Keratinocyte (primary cell): ENCODE measurements at regions not wholly inside any gene's neighbourhood (a gene's known extent, or its start where the extent isn't known, plus 50 kb on each side); places are given as distances from the start of the nearest gene placed in this dataset.

Source experiments
- DNase-seq: peaks from one replicate; pipeline ENCODE4 v3.0.0-alpha.2; 2011; ENCODE audit warnings: low read depth, missing footprints, low spot score
- FAIRE-seq: peaks from 2 replicates; lab custom pipeline; 2011; peaks lifted over from hg19 to GRCh38; lab: Jason Lieb, UNC
- H2AFZ ChIP-seq: 2 replicates; pipeline ENCODE4 v1.6.0; 2012; ENCODE audit warnings: low read length, control low read depth, inconsistent platforms; ENCODE audit not compliant: control insufficient read depth
- H3K27ac ChIP-seq: 2 replicates; pipeline ENCODE4 v1.5.1; 2011; ENCODE audit warnings: low read length; ENCODE audit not compliant: control insufficient read depth, insufficient read depth
- H3K27me3 ChIP-seq: 3 replicates; pipeline ENCODE4 v1.6.0; 2011; ENCODE audit warnings: low read length; ENCODE audit not compliant: control insufficient read depth, insufficient read depth; ENCODE audit errors: extremely low read depth
- H3K36me3 ChIP-seq, 2 experiments: 2 replicates in 1 of 2; 3 replicates in 1 of 2; pipeline ENCODE4 v1.5.1; 2011; ENCODE audit warnings: low read length in 2 of 2, mild to moderate bottlenecking in 1 of 2; ENCODE audit not compliant: control insufficient read depth in 2 of 2, insufficient read depth in 2 of 2; ENCODE audit errors: extremely low read depth in 1 of 2
- H3K4me1 ChIP-seq: 3 replicates; pipeline ENCODE4 v1.5.1; 2011; ENCODE audit warnings: low read length; ENCODE audit not compliant: control insufficient read depth, insufficient read depth; ENCODE audit errors: extremely low read depth
- H3K4me2 ChIP-seq: 3 replicates; pipeline ENCODE4 v1.6.0; 2011; ENCODE audit warnings: low read depth, low read length; ENCODE audit not compliant: control insufficient read depth, insufficient read depth; ENCODE audit errors: extremely low read depth
- H3K4me3 ChIP-seq, 3 experiments: fragments of 200-600 bp in 1 of 3; sonication (generic) in 1 of 3; 2 replicates in 2 of 3; 3 replicates in 1 of 3; pipeline ENCODE4 v1.5.1; 2011 to 2016; ENCODE audit warnings: low read length in 3 of 3, mild to moderate bottlenecking in 3 of 3, control low read depth in 2 of 3, inconsistent platforms in 1 of 3, low read depth in 1 of 3, mixed read lengths in 1 of 3, mixed run types in 1 of 3, moderate library complexity in 1 of 3; ENCODE audit not compliant: control insufficient read depth in 2 of 3, insufficient read depth in 2 of 3; ENCODE audit errors: extremely low read depth in 1 of 3
- H3K79me2 ChIP-seq: 2 replicates; pipeline ENCODE4 v1.6.0; 2012; ENCODE audit warnings: low read length; ENCODE audit not compliant: control insufficient read depth, insufficient read depth
- H3K9ac ChIP-seq: 3 replicates; pipeline ENCODE4 v1.6.0; 2011; ENCODE audit warnings: low read length; ENCODE audit not compliant: control insufficient read depth, insufficient read depth; ENCODE audit errors: extremely low read depth
- H3K9me1 ChIP-seq: 3 replicates; pipeline ENCODE4 v1.6.0; 2011; ENCODE audit warnings: low read length; ENCODE audit not compliant: control insufficient read depth, insufficient read depth; ENCODE audit errors: extremely low read depth
- H3K9me3 ChIP-seq: 2 replicates; pipeline ENCODE4 v1.5.1; 2012; ENCODE audit warnings: low read depth, low read length; ENCODE audit not compliant: control insufficient read depth
- H4K20me1 ChIP-seq: 3 replicates; pipeline ENCODE4 v1.6.0; 2011; ENCODE audit warnings: low read length; ENCODE audit not compliant: control insufficient read depth, insufficient read depth; ENCODE audit errors: extremely low read depth
- EZH2 ChIP-seq: IDR thresholded peaks from one replicate; pipeline ENCODE4 v1.6.1; 2012; ENCODE audit warnings: inconsistent platforms, mild to moderate bottlenecking, low read length, moderate library complexity
- dilution Hi-C: fragments of 300-500 bp; cut with MboI; formaldehyde crosslinking; loops from one replicate; pipeline ENCODE4 v1.7.0; 2020; ENCODE audit warnings: low sequenced_read_pairs; ENCODE audit not compliant: extremely low pct_ligation_motif_present
- TF ChIP-seq, protein P1 (sequence below), 3 experiments: IDR thresholded peaks in 1 of 3; conservative IDR thresholded peaks in 1 of 3; optimal IDR thresholded peaks in 1 of 3; 2 replicates in 2 of 3; 3 replicates in 1 of 3; pipeline versions ENCODE3 to v1.5.1; 2011; ENCODE audit warnings: low read length in 3 of 3, mild to moderate bottlenecking in 3 of 3, moderate library complexity in 2 of 3, control low read depth in 1 of 3, inconsistent platforms in 1 of 3; ENCODE audit not compliant: insufficient read depth in 2 of 3; ENCODE audit errors: extremely low read depth in 1 of 3

DNA sequence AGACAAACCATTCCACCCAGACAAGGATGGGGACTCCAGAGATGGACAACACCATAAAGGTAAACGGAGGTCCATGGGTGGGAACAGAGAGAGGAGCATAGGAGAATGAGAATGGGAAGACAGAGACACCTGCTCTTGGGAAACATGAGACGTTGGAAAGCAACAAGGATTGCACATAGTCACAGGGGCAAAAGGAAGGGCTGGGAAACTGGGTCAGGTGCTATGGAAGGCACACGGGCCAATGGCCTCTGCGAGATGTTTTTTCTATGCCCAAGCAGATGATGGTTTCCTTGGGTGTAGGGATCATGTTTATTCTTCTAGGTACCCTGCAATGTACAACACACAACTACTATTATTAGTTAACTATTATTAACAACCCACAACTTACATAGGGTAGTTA is 143.6 kb upstream of the AGAP1 start:
- dilution Hi-C loops, result no loop called here

DNA sequence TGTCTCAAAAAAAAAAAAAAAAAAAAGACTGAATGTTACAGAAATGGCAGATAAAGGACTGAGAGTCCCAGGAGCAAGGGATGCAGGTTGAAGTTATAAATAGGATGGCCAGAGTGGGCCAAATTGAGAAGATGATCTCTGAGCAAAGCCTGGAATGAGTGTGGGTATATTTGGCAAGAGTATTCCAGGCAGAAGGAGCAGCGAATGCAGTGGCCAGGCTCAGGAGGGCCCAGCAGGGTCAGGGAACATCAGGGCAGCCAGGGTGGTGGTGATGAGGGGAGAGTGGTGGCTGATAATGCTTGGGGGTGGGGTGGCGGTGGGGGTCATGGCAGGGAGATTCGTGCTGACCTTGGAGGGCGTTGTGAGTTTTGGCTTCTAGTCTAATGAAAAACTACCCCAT is 141.3 kb upstream of the AGAP1 start:
- dilution Hi-C loops, result no loop called here
- Histone ChIP-seq H3K27ac (no peak overlapping the region), H3K4me3 (no peak overlapping the region), H4K20me1 (no peaks in the 10 kb centered on the region), H3K27me3 (peaks cover 4% of the 10 kb centered on the region), H3K36me3 (no peaks in the 10 kb centered on the region), H3K4me2 (no peak overlapping the region), H3K9me1 (no peaks in the 10 kb centered on the region), H3K4me1 (no peaks in the 10 kb centered on the region), H3K9me3 (no peaks in the 10 kb centered on the region), H3K79me2 (no peaks in the 10 kb centered on the region), H3K9ac (no peak overlapping the region), H2AFZ (no peak overlapping the region)
- DNase-seq, result no peak
- no peak for FAIRE-seq
- TF ChIP-seq EZH2, result no peak
- TF ChIP-seq, protein P1, sequence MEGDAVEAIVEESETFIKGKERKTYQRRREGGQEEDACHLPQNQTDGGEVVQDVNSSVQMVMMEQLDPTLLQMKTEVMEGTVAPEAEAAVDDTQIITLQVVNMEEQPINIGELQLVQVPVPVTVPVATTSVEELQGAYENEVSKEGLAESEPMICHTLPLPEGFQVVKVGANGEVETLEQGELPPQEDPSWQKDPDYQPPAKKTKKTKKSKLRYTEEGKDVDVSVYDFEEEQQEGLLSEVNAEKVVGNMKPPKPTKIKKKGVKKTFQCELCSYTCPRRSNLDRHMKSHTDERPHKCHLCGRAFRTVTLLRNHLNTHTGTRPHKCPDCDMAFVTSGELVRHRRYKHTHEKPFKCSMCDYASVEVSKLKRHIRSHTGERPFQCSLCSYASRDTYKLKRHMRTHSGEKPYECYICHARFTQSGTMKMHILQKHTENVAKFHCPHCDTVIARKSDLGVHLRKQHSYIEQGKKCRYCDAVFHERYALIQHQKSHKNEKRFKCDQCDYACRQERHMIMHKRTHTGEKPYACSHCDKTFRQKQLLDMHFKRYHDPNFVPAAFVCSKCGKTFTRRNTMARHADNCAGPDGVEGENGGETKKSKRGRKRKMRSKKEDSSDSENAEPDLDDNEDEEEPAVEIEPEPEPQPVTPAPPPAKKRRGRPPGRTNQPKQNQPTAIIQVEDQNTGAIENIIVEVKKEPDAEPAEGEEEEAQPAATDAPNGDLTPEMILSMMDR (optimal IDR thresholded peaks at IDR 0.05 in 1 of 3, IDR thresholded peaks at IDR 0.05 in 1 of 3, conservative IDR thresholded peaks at IDR 0.05 in 1 of 3; ENCODE audit: extremely low read depth in 1 of 3, insufficient read depth in 2 of 3, low read length in 3 of 3), result no peak

More for the DNA sequence above, 143.6 kb upstream of the AGAP1 start:
- H3K4me1 ChIP-seq, result no peaks in the 10 kb centered on the region
- no peaks in the 10 kb centered on the region for H3K79me2 ChIP-seq
- no peaks in the 10 kb centered on the region for H3K36me3 ChIP-seq
- no peak overlapping the region for H3K27ac ChIP-seq
- FAIRE-seq, result no peak
- H4K20me1 ChIP-seq, result no peaks in the 10 kb centered on the region
- no peak overlapping the region for H2AFZ ChIP-seq
- no peak overlapping the region for H3K4me3 ChIP-seq
- DNase-seq, result no peak
- H3K9ac ChIP-seq, result no peak overlapping the region
- peaks cover 4% of the 10 kb centered on the region for H3K27me3 ChIP-seq
- TF ChIP-seq EZH2, result no peak
- TF ChIP-seq, protein P1 (optimal IDR thresholded peaks at IDR 0.05 in 1 of 3, IDR thresholded peaks at IDR 0.05 in 1 of 3, conservative IDR thresholded peaks at IDR 0.05 in 1 of 3; ENCODE audit: extremely low read depth in 1 of 3, insufficient read depth in 2 of 3, low read length in 3 of 3), result no peak
- H3K9me3 ChIP-seq, result no peaks in the 10 kb centered on the region
- H3K9me1 ChIP-seq, result no peaks in the 10 kb centered on the region
- H3K4me2 ChIP-seq, result no peak overlapping the region
